Myocyte (in vitro differentiated cells): ENCODE measurements at regions not wholly inside any gene's neighbourhood (a gene's known extent, or its start where the extent isn't known, plus 50 kb on each side); places are given as distances from the start of the nearest gene placed in this dataset.
A peak's percentile ranks its signal among the peaks of the same experiment; 100 is the strongest.

Experiments
- DNase-seq: peaks from one replicate; pipeline ENCODE4 v3.0.0-alpha.2; 2012; ENCODE audit warnings: low read depth

DNA sequence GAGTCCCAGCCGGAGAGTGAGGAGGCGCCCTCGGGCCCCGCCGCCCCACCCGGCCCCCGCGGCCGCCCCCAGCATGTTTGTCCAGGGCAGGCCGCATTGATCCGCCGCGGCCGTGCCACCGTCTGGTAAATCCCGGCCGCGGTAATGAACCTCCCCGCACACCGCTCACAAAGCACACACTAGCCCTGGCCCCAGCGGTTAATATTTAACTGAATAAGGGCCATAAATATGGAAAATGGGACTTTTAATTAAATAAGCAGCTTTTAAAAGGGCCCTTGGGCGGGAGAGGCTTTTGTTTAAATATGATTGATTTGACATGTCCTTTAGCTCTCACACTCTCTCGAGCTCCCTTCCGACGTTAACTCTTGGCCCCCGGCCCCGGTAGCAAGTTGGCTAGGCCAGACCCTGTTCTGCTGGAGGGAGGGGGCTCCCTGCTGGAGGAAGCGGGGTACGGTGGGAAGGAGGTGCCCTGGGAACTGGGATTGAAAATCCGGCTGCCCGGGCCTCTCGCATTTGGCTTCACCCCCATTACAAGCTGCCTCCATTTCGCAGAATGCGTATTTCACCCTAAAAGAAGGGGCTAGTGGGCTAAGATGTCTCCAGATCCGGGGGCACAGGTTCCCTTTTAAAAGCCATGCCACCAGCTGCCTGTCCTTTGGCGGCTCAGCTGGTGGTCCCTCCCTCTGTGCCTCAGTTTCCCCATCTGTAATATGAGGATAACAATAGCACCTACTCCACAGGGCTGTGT lies 199.8 kb downstream of the RBM19 start:
- DNase-seq, result no peak

DNA sequence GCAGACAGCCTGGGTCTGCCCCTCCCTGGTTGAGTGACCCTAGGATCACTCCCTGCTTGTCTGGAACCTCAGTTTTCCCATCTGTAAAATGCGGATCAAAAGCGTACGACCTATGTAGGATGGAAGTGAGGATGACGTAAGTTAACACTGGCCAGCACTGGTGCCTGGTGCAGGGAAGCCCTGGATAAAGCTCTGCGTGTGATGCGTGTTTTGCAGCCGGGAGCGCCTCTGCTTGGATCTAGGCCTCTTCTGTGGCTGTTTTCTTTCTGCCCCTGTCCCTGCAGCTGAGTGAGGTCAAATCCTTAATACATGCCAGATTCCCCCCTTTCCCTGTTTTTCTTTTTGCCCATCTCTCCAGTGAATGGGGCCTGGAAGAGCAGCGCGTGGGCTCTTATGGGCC lies 201.5 kb downstream of the RBM19 start:
- DNase-seq, result no peak

DNA sequence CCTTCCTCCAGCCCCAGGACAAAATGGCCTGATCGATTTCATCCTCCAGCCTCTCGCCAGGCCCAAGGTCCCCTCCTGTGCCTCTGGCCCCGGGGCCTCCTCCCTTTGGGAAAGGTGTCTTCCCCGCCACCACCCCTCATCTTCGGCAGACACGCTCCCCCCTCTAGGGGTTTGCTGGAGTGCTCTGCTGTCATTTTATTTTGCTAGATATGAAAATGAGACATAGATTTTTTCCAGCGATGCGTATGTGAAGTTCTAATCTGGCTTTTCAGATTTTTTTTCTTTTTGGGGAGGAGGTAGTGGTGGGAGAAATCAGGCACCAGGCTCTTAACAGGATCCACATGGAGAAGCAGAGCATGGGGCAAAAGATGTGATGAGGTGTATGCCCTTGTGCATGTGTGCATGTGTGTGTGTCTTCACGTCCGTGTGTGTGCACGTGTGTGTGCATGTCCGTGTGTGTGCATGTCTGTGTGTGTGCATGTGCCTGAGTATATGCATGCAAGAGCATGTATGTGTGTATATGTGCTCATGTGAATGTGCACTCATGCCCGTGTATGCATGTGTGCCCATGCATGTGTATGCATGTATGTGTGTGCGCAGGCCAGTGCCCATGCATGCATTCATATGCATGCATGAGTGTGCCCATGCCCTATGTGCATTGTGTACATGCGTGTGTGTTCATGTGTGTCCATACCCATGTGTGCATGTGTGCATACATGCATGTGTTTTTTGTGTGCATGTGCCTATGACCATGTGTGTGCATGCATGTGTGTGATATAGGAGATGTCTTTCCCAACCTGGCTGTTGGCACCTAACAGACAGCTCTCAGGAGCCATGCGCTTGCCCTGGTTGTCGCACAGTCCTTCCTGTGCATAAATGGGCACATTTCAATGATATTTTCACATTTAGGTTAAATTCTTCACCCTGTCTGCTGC lies 203.0 kb downstream of the RBM19 start:
- no peak for DNase-seq

- DNase-seq, result no peak
These were observed 203.8 kb downstream of the RBM19 start for GRCh38 chr12:113762155-113762881.

DNA sequence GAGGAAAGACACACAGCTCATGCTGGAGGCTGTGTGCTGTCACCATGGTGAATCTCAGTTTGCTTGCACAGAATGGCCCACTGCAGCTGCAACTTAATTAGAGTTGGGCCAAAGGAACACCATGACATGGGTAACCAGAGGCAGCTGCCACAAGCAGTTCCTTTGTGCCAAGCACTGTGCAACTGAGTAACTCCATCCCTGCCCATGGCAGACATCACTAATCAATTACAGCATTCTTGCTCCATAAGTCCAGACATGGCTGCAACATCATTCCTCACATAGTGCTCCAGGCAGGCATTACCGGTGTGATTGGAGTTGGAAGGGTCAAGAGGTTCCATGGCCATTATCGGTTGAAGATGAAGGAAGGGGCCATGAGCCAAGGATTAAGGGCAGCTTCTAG lies 207.0 kb downstream of the RBM19 start:
- no peak for DNase-seq

- no peak for DNase-seq
These were observed 207.8 kb downstream of the RBM19 start for GRCh38 chr12:113758165-113758924.

DNA sequence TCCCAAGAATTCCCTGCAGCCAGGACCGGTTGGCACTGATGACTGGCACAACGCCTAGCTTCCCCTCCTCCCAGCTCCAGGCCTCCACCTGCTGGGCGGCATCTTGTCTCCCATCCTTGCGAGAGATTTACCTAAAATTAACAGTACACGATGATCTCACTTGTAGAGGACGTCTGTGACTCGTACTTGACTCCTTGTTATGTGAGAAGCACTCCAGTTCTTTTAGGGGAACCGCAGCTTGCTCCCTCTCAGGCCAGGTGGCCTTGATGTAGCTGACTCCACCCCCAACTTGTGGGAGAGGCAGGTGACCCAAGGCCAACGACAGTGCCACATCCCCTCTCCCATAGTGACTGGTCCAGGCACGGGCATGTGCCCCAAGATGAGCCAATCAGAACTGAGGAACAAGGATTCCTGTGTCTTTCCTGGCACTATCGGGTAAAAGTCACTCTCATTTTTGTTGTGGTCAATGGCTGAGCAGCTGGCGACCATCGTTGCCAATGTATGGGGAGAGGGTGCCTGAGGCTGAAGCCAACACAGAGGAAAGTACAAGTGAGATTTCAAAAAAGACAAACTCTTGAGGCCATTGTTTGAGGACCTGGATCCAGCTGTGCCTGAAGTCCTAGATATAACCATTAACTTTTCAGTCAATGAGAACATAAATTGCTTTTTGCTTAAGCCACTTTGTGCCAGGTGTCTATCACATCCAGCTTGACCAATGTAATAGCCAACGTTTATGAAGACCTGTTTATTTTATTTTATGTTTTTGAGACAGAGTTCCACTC lies 208.7 kb downstream of the RBM19 start:
- peak; percentile 31 for DNase-seq

DNA sequence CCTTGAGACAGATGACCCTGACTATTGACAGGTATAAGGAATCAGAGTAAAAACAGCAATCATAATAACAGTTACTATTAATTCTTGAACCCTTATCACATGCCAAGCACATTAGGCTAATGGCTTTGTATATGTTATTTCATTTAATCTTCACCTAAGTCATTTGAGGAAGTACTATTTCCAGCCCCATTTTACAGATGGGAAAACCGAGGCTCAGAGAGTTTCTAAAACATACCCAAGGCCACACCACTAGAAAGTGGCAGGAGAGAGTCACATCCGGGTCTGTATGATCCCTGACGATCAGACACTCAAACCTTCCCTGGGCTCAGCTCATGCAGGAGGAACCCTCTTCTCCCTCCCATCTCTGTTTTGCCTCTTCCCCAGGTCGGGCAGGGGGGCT lies 209.5 kb downstream of the RBM19 start:
- DNase-seq, result no peak

DNA sequence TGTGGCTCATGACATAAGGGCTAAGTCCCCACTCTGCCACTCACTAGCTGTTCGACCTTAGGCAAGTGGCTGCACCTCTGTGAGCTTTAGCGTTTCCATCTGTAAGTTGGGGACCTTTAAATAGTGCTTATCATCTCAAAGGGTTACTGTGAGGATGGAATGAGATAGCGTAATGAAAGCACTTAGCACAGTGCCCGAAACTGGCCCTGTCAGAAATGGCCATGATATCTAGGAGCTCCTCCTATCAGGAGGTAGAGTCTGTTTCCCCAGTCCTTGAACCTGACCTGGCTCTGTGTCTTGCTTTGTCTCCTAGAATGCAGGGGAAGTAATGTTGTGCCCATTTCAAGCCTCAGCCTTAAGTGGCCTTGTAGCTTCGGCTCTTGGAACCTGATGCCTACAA lies 211.0 kb downstream of the RBM19 start:
- no peak for DNase-seq

DNA sequence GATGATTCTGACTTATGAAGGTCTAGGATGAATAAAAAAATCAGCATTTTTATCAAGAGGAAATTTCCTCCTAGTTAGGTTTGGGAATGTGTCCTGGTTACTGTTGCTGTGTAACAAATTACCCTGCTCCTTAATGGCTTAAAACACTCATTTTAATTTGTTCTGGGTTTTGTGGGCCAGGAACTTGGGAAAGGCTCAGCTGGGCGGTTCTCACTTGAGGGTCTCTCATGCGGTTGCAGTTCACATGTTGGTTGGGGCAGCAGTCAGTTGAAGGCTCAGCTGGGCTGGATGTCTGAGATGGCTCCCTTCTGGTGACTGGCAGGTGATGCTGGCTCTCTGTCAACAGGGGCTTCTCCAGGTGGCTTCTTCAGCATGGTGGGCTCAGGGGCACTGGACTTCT lies 214.6 kb downstream of the RBM19 start:
- no peak for DNase-seq

DNA sequence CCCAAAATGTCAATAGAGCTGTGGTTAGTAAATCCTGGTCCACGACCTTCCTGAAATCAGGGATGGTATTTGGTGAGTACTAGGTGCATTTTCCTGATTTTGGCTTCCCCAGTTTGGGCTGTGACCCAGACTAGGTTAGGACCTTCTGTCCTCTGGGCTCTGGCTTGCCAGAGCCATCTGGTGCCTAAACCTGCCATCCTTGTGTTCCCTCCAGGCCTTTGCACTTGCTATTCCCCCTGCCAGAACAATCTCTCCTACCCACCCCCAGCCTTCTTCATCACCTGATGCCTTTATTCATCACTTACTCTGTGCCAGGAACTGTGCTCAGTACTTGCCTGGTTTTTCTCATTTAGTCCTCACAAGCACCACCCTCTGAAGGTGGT lies 216.7 kb downstream of the RBM19 start:
- no peak for DNase-seq

- no peak for DNase-seq
These were observed 217.3 kb downstream of the RBM19 start for GRCh38 chr12:113748707-113749432.

GRCh38 chr12:113747017-113747416 lies 219.1 kb downstream of the RBM19 start:
- peak; percentile 12 for DNase-seq

GRCh38 chr12:113744802-113745395 lies 221.2 kb downstream of the RBM19 start:
- DNase-seq, result no peak

- no peak for DNase-seq
These were observed 223.3 kb downstream of the RBM19 start for GRCh38 chr12:113742801-113743200.

GRCh38 chr12:113740699-113741098 lies 225.4 kb downstream of the RBM19 start:
- no peak for DNase-seq

DNA sequence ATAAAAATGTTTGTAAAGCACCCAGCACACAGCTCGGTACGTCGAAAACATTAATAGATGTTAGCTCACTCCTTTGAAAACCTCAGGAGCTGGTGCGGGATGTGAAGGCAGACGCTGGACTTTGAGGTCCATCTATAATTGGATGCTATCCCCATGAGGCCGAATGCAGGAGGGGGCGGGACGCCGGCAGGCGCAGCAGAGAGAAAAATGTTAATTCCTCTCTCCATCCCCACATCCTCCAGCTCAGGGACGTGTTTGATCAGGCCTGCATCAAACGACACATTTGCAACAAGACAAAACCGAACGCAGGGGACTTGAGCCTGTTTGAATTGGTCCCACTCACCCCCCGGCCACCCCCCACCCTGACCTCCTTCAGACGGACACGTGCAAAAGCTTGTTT lies 231.0 kb downstream of the RBM19 start:
- DNase-seq, result no peak

GRCh38 chr12:113734503-113734902 lies 231.6 kb downstream of the RBM19 start:
- no peak for DNase-seq

GRCh38 chr12:113732916-113733315 lies 233.2 kb downstream of the RBM19 start:
- DNase-seq, result no peak
